ENCODE measurements at regions not wholly inside any gene's neighbourhood (a gene's known extent, or its start where the extent isn't known, plus 50 kb on each side); places are given as distances from the start of the nearest gene placed in this dataset.
"Not testable (repeated sequence)": the region's sequence is repeated elsewhere in the genome, so short reads cannot be mapped to it uniquely, and the experiment has no call there.

DNA sequence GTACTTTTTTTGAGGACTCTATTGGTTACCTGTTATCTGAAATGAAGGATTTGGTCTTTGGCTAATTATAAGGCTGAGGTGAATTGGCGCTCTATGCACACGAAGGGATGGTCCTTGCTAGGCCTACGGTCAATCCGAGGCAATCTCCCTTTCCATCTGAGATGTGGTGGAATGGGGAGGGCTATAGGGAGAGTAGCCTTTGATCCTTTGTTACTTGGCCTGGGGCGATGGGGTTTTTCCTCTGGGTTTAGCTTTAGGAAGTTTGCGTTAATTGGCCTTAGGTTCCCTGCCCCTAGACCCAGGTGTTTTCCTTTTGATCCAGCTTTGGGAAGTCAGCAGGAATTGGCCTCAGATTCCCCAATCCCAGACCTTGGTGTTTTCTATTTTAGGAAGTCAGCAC is 102.1 kb upstream of the C9orf72 start:
- TF ChIP-seq POLR2A (IDR thresholded peaks at IDR 0.05), result no peak
- TF ChIP-seq, protein P1, sequence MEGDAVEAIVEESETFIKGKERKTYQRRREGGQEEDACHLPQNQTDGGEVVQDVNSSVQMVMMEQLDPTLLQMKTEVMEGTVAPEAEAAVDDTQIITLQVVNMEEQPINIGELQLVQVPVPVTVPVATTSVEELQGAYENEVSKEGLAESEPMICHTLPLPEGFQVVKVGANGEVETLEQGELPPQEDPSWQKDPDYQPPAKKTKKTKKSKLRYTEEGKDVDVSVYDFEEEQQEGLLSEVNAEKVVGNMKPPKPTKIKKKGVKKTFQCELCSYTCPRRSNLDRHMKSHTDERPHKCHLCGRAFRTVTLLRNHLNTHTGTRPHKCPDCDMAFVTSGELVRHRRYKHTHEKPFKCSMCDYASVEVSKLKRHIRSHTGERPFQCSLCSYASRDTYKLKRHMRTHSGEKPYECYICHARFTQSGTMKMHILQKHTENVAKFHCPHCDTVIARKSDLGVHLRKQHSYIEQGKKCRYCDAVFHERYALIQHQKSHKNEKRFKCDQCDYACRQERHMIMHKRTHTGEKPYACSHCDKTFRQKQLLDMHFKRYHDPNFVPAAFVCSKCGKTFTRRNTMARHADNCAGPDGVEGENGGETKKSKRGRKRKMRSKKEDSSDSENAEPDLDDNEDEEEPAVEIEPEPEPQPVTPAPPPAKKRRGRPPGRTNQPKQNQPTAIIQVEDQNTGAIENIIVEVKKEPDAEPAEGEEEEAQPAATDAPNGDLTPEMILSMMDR (IDR thresholded peaks at IDR 0.05), result no peak
- no peak for DNase-seq (ENCODE audit: low spot score in 2 of 2)
- intact Hi-C loops (cut with DNase I; ENCODE audit: low total_unique reads), result no loop called here
- 86 to 88% methylated on average over 6 of the region's 6 CpGs for WGBS, 2 donors
- no peak overlapping the region for H3K4me3 ChIP-seq (ENCODE audit: low read depth, poor library complexity, severe bottlenecking)

DNA sequence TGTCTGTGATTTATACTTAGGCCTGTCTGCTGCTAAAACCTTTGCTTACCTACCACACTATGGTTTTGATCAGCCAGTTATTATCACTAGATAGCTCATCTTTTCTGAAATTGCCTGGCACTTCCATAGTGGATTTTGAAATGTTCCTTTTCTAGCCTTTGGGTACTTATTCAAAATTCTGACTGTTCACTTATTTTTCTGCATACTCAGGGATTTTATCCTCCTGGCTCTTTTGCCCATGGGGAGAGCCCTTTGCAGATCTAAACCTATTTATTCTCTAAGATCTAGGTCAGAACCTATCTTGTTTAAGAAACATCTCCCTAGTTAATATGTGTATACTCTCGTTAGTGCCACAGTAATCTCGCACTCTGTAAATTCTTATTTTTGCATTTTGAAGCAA is 103.5 kb upstream of the C9orf72 start:
- WGBS, 2 donors, result 88 to 96% methylated on average over 2 of the region's 2 CpGs

DNA sequence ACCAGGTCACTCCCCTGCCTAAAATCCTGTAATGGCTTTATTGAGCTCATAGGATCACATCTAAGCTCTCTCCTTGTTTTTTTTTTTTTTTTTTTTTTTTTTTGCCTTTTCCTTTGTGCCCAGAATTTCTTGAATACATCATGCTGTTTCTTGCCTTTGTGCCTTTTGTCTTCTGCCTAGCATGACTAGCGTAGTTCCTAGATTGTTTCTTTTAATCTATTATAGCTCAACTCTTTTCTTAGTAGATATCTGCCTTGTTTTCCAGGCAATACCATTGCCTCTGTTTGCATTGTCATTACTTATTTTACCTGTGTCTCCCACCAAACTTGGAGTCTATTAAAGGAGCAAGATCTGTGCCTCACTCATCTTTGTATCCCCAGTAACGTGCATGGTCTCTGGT is 106.1 kb upstream of the C9orf72 start:
- no peak overlapping the region for H3K4me3 ChIP-seq (ENCODE audit: low read depth, poor library complexity, severe bottlenecking)
- 81 to 86% methylated on average over 2 of the region's 2 CpGs for WGBS, 2 donors
- intact Hi-C loops (cut with DNase I; ENCODE audit: low total_unique reads), result no loop called here
- DNase-seq (ENCODE audit: low spot score in 2 of 2), result no peak
- TF ChIP-seq, protein P1 (IDR thresholded peaks at IDR 0.05), result no peak
- no peak for TF ChIP-seq POLR2A (IDR thresholded peaks at IDR 0.05)

More for the DNA sequence above, 103.5 kb upstream of the C9orf72 start:
- intact Hi-C loops (cut with DNase I; ENCODE audit: low total_unique reads), result no loop called here
- no peak overlapping the region for H3K4me3 ChIP-seq (ENCODE audit: low read depth, poor library complexity, severe bottlenecking)
- TF ChIP-seq, protein P1 (IDR thresholded peaks at IDR 0.05), result no peak
- no peak for DNase-seq (ENCODE audit: low spot score in 2 of 2)

DNA sequence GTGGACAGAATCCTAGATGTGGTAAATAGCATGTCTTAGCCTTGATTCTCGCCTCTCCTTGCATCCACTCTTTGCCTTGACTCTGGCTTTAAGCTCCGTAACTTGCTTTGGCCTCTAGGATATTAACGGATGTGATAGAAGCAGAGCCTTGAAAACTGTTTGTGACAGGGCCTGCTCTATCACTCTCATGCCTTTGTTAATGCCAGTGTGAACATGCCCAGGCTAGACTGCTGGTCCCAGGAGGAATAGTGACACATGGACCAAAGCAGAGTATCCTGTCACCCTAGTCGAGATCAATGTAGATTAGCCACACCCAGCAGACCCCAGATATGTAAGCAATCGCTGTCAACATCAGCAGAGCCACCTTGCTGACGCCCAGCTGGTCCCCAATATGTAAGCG is 109.9 kb upstream of the C9orf72 start:
- H3K4me3 ChIP-seq (ENCODE audit: low read depth, poor library complexity, severe bottlenecking), result no peak overlapping the region
- intact Hi-C loops (cut with DNase I; ENCODE audit: low total_unique reads), result no loop called here
- no peak for DNase-seq (ENCODE audit: low spot score in 2 of 2)
- TF ChIP-seq, protein P1 (IDR thresholded peaks at IDR 0.05), result no peak
- TF ChIP-seq POLR2A (IDR thresholded peaks at IDR 0.05), result no peak
- WGBS, 2 donors, result 83 to 86% methylated on average over 7 of the region's 7 CpGs

DNA sequence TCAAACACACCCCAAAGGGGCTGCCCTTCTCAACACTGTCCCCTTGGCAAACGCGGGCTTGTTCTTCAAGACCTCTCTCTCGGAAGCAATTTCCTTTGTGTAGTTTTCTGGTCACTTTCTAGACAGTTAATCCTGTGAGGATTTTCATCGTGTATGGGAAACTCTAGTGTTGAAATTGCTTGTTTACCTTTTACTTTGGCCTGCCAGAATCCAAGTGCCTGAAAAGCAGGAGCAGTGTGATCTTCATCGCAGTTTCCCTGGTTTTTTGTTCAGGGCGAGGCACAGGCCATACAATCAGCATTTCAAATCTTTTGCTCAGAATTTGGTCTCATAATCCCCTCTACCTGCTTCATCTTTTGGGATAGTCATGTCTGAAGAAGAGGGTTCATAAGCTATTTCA is 115.7 kb upstream of the C9orf72 start:
- DNase-seq (ENCODE audit: low spot score in 2 of 2), result no peak
- 88 to 90% methylated on average over 6 of the region's 6 CpGs for WGBS, 2 donors
- H3K4me3 ChIP-seq (ENCODE audit: low read depth, poor library complexity, severe bottlenecking), result no peak overlapping the region
- TF ChIP-seq POLR2A (IDR thresholded peaks at IDR 0.05), result no peak
- intact Hi-C loops (cut with DNase I; ENCODE audit: low total_unique reads), result no loop called here

DNA sequence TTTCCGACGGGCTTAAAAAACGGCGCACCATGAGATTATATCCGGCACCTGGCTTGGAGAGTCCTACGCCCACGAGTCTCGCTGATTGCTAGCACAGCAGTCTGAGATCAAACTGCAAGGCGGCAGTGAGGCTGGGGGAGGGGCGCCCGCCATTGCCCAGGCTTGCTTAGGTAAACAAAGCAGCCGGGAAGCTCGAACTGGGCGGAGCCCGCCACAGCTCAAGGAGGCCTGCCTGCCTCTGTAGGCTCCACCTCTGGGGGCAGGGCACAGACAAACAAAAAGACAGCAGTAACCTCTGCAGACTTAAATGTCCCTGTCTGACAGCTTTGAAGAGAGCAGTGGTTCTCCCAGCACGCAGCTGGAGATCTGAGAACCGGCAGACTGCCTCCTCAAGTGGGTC is 117.5 kb upstream of the C9orf72 start:
- WGBS, 2 donors, result 61% methylated on average over 8 of the region's 17 CpGs; no CpG with 5 or more reads in 1 of the 2 donors
- H3K4me3 ChIP-seq (ENCODE audit: low read depth, poor library complexity, severe bottlenecking); intact Hi-C loops (cut with DNase I; ENCODE audit: low total_unique reads); DNase-seq (ENCODE audit: low spot score in 2 of 2): not testable (repeated sequence)

DNA sequence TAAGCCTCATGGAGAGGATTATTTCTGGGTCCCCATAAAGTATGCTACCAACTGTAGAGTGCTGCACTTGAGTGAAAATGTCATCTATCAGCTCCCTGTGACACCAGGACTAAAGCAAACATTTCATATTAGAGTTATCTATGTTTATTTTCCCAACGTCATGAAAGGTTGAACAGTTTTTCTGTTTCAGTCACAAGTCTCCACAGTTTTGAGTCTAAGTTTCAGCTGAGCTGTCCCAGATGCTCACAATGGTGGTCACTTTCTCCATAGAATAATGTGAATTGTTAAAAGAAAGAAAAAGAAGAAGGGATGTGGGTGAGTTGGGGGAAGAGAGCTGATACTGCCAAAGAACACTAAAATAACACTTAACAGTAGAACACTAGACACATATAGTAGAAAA is 126.3 kb upstream of the C9orf72 start:
- H3K4me3 ChIP-seq (ENCODE audit: low read depth, poor library complexity, severe bottlenecking), result no peak overlapping the region
- 62 to 65% methylated on average over 1 of the region's 1 CpG for WGBS, 2 donors
- DNase-seq (ENCODE audit: low spot score in 2 of 2), result no peak
- intact Hi-C loops (cut with DNase I; ENCODE audit: low total_unique reads), result no loop called here
- TF ChIP-seq, protein P1 (IDR thresholded peaks at IDR 0.05), result no peak
- TF ChIP-seq POLR2A (IDR thresholded peaks at IDR 0.05), result no peak

Measured in lower leg skin (tissue), 4 donors.